Endothelial cell of umbilical vein (primary cell): ENCODE measurements at regions not wholly inside any gene's neighbourhood (a gene's known extent, or its start where the extent isn't known, plus 50 kb on each side); places are given as distances from the start of the nearest gene placed in this dataset.

ENCODE experiments used
- CTCF ChIP-seq, 2 donors: IDR thresholded peaks; 1 replicate in 1 of 2; 2 replicates in 1 of 2; pipeline ENCODE4 v1.5.1; 2011; ENCODE audit warnings: low read length in 2 of 2, mild to moderate bottlenecking in 2 of 2, moderate library complexity in 2 of 2, control low read depth in 1 of 2, inconsistent platforms in 1 of 2, low read depth in 1 of 2; ENCODE audit not compliant: insufficient read depth in 1 of 2; ENCODE audit errors: extremely low read depth in 1 of 2
- EZH2 ChIP-seq: IDR thresholded peaks from 2 replicates; pipeline ENCODE4 v1.6.1; 2012; ENCODE audit warnings: borderline replicate concordance, low read depth, mild to moderate bottlenecking, moderate library complexity, low read length, inconsistent platforms; ENCODE audit not compliant: severe bottlenecking
- JUN ChIP-seq: IDR thresholded peaks from 2 replicates; pipeline ENCODE4 v1.6.1; 2011; ENCODE audit warnings: borderline replicate concordance, low read depth; ENCODE audit not compliant: insufficient read length, insufficient read depth
- POLR2A ChIP-seq: IDR thresholded peaks from 2 replicates; pipeline ENCODE4 v1.6.1; 2012; ENCODE audit warnings: low read depth, mild to moderate bottlenecking, control low read depth, low read length

- no peak for TF ChIP-seq CTCF (IDR thresholded peaks at IDR 0.05; ENCODE audit: extremely low read depth in 1 of 2, insufficient read depth in 1 of 2, low read depth in 1 of 2, low read length in 2 of 2)
- TF ChIP-seq JUN, result no peak
- TF ChIP-seq POLR2A, result no peak
- TF ChIP-seq EZH2, result no peak
Measured at GRCh38 chr22:48338793-48339705, 1488.6 kb downstream of the BRD1 start.
